GM12875 (cell line): ENCODE measurements at regions not wholly inside any gene's neighbourhood (a gene's known extent, or its start where the extent isn't known, plus 50 kb on each side); places are given as distances from the start of the nearest gene placed in this dataset.

Source experiments
- H3K4me3 ChIP-seq: one replicate; pipeline ENCODE4 v1.5.1; 2011; ENCODE audit warnings: low read depth, low read length, control low read depth
- TF ChIP-seq, protein P1 (sequence below): IDR thresholded peaks from 2 replicates; pipeline ENCODE4 v1.5.1; 2011; ENCODE audit warnings: low read depth, mild to moderate bottlenecking, control low read depth, inconsistent platforms, low read length, moderate library complexity, borderline replicate concordance; ENCODE audit not compliant: insufficient read depth

GRCh38 chr20:40617594-40617993, 71.4 kb downstream of the MAFB start:
- TF ChIP-seq, protein P1, sequence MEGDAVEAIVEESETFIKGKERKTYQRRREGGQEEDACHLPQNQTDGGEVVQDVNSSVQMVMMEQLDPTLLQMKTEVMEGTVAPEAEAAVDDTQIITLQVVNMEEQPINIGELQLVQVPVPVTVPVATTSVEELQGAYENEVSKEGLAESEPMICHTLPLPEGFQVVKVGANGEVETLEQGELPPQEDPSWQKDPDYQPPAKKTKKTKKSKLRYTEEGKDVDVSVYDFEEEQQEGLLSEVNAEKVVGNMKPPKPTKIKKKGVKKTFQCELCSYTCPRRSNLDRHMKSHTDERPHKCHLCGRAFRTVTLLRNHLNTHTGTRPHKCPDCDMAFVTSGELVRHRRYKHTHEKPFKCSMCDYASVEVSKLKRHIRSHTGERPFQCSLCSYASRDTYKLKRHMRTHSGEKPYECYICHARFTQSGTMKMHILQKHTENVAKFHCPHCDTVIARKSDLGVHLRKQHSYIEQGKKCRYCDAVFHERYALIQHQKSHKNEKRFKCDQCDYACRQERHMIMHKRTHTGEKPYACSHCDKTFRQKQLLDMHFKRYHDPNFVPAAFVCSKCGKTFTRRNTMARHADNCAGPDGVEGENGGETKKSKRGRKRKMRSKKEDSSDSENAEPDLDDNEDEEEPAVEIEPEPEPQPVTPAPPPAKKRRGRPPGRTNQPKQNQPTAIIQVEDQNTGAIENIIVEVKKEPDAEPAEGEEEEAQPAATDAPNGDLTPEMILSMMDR = no peak
- H3K4me3 ChIP-seq = no peak overlapping the region

GRCh38 chr20:40612837-40613236, 76.2 kb downstream of the MAFB start:
- no peak overlapping the region for H3K4me3 ChIP-seq
- TF ChIP-seq, protein P1 = no peak

GRCh38 chr20:40612247-40612646, 76.8 kb downstream of the MAFB start:
- no peak overlapping the region for H3K4me3 ChIP-seq
- TF ChIP-seq, protein P1 = no peak

- TF ChIP-seq, protein P1 = no peak
- H3K4me3 ChIP-seq = no peak overlapping the region
Measured at GRCh38 chr20:40610730-40611129, 78.3 kb downstream of the MAFB start.

- no peak overlapping the region for H3K4me3 ChIP-seq
- TF ChIP-seq, protein P1 = no peak
Measured at GRCh38 chr20:40607927-40608326, 81.1 kb downstream of the MAFB start.

- no peak overlapping the region for H3K4me3 ChIP-seq
- TF ChIP-seq, protein P1 = no peak
Measured at GRCh38 chr20:40606660-40607059, 82.4 kb downstream of the MAFB start.

- H3K4me3 ChIP-seq = no peak overlapping the region
- TF ChIP-seq, protein P1 = no peak
Measured at GRCh38 chr20:40606237-40606636, 82.8 kb downstream of the MAFB start.
